LoVo (cell line): ENCODE measurements at regions not wholly inside any gene's neighbourhood (a gene's known extent, or its start where the extent isn't known, plus 50 kb on each side); places are given as distances from the start of the nearest gene placed in this dataset.
A peak's percentile ranks its signal among the peaks of the same experiment; 100 is the strongest.

ENCODE experiments used
- DNase-seq: peaks from one replicate; pipeline ENCODE4 v3.0.0-alpha.2; 2016; ENCODE audit warnings: low spot score

GRCh38 chrY:8393246-8393645 is 944.0 kb upstream of the TSPY4 start:
- no peak for DNase-seq

DNA sequence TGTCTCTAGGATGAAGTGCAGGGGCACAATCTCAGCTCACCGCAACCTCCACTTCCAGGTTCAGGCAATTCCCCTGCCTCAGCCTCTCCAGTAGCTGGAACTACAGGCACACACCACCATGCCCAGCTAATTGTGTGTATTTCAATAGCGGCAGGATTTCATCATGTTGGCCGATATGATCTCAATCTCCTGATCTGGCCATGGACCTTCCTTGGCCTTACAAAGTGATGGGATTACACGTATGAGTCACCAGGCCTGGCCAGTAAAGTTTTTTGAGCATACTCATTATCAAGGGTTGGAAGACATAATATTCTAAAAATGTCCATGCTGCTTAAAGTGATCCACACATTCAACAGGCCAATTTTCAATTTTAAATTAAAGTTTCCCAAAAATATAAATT is 914.4 kb upstream of the TSPY4 start:
- no peak for DNase-seq

- DNase-seq = no peak
Measured at GRCh38 chrY:8426433-8426832, 910.8 kb upstream of the TSPY4 start.

DNA sequence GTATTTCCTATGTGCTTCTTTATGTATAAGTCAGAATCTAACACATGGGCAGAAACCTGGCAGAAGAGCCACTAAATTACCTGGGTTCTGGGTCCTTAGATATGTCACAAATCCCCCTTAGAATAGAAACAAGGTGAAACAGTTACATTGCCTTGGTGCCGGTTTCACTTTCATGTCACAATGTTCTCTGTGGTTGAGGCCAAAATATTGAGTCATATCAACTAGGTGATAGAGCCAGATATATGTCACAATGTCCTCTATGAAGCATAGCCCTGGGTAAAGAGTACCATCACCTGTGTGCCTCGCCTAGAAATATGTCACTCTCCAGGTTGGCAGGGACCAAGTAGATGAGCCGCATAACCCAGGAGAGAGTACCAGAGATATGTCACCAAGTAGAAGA is 899.8 kb upstream of the TSPY4 start:
- no peak for DNase-seq

GRCh38 chrY:8442097-8442496 is 895.2 kb upstream of the TSPY4 start:
- no peak for DNase-seq

- no peak for DNase-seq
Measured at GRCh38 chrY:8452963-8453362, 884.3 kb upstream of the TSPY4 start.

DNA sequence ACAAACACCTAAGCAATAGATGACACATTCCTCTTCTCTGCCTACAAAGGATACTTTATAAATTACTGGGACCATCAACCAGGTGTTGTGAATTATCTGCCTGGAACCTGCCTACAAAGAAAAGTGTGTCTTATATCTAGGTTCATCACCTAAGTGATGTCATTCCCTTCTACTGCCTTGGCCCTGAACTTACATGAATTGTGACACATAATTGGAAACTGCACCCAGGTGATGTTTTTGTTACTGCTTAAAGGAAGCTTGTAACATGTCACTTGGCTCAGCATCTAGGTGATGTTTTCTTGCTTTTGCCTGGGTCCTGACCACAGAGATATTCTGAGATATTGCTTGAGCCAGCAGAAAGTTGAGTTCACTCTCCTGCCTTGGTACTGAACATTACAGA is 870.5 kb upstream of the TSPY4 start:
- no peak for DNase-seq

- DNase-seq = no peak
Measured at GRCh38 chrY:8470249-8470648, 867.0 kb upstream of the TSPY4 start.

DNA sequence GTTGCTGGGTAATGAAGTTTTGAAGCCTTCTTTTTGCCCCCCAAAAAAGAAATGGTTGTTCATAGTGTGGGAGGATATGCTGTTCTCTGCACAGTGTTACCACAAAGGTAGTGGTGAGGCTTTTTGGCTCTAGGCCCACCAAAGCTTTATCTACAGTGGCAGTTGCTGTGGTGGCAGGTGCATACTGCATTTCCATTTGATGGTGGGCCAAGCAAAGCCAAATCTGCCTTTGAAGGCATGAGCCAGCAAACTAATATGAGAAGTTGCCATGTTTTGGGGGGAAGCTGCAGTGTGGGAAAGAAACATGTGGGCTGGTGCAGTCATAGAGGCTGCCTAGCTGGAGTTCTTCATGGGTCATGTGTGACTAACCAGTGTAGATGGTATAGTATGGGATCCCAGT is 858.1 kb upstream of the TSPY4 start:
- no peak for DNase-seq

DNA sequence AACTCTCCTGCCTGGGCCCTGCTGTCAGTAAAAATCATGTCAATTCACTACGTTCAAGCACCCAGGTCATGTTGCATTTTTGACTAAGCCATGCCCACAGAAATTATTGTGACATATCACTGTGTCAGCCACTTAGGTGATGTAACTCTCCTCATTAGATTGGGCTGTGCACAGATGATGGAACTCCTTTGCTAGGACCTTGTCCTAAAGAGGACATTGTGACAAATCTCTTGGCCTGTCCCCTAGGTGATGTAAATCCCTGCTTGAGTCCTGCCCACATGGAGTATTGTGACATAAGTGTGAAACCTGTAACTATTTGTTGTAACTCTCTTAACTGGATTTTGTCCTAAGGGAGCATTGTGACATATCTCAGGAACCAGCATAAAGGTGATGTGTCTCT is 848.3 kb upstream of the TSPY4 start:
- no peak for DNase-seq

DNA sequence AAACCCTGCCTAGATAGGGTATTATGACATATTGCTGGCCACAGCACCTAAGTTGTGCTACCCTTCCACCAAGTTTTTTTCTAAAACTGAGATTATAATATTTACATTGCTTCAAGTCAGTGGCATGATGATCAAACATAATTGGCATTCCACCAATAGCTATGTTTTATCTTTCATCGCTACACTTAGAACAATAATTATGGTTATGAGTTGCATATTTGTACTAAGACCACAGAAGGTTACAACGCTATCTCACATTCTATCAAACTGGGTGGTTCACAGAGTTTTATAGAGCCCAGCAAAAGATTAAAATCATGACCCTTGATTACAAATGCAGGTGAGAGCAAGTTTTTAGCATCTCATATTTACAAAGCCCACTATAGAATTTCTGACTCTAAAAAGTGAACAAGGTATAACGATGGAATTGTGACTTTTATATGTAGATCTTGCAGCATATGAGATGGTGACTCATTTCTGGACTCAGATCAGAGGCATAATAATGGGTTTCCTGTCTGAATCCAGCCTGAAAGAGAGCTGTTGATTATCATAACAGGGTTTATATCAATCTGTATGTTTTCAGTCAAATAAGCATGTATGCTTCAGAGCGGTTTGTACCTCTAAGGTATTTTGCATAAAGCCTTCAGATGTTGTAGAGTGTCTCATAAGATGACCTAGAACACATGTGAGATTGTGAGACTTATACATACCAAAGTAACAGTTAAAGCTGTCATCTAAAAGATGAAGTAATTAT is 847.2 kb upstream of the TSPY4 start:
- DNase-seq = peak; percentile 30

DNA sequence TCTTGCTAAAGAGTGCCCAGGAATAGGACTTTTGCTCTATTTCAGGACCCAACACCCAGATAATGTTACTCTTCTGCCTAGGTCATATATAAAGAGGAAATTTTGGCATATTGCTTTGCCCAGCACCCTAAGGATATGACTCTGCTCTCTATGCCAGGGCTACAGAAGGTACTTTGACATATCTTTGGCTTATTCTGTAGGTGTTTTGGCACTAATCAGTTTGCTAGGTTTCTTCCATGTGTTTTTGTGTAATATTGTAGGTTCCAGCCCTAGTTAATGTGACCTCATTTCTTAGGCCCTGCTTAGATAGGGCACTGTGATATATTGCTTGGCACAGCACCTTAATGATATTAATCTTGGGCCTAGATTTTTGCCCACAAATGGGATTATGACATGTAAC is 842.9 kb upstream of the TSPY4 start:
- no peak for DNase-seq

GRCh38 chrY:8495243-8495642 is 842.0 kb upstream of the TSPY4 start:
- no peak for DNase-seq

- no peak for DNase-seq
Measured at GRCh38 chrY:8500888-8501287, 836.4 kb upstream of the TSPY4 start.

- no peak for DNase-seq
Measured at GRCh38 chrY:8533468-8533867, 803.8 kb upstream of the TSPY4 start.

GRCh38 chrY:8535704-8536103 is 801.6 kb upstream of the TSPY4 start:
- DNase-seq = no peak

- no peak for DNase-seq
Measured at GRCh38 chrY:8536277-8536676, 801.0 kb upstream of the TSPY4 start.

- no peak for DNase-seq
Measured at GRCh38 chrY:8541306-8541705, 796.0 kb upstream of the TSPY4 start.

DNA sequence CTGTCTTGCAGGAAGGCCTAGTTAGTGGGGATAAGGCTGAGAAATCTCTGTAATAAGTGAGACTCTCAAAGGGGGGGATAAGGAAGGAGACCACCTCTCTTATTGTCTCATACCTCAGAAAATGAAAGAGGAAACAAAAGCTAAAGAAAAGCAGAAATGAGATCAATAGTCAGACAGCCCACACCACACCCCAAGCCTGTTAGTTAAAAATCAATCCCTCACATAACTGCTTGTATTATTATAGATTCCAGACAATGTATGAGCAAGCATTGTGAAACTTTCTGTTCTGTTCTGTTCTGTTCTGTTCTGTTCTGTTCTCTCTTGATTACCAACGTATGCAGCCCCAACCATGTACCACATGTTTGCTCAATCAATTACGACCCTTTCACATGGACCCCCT is 792.5 kb upstream of the TSPY4 start:
- DNase-seq = no peak

DNA sequence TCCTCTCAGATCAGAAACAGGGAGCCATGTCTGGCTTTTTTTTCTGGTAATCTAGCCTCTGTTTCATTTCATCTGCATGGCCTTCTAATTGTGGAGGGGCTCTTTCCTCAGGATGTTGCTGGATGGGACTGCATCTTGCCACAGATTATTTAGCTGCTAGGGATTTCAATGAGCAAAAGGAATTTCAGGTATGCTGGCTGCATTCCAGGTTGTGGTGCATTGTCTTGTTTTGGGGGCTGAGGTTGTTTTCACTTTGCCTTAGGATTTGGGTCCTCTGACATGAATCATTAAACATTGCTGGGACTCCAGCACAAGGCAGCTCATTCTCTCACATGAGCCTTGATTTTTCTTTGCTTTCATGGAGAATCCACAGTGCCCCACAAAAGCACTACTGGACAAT is 789.3 kb upstream of the TSPY4 start:
- no peak for DNase-seq

- no peak for DNase-seq
Measured at GRCh38 chrY:8551323-8551722, 785.9 kb upstream of the TSPY4 start.

- DNase-seq = no peak
Measured at GRCh38 chrY:8552168-8552805, 785.0 kb upstream of the TSPY4 start.

GRCh38 chrY:8553614-8554013 is 783.6 kb upstream of the TSPY4 start:
- no peak for DNase-seq

DNA sequence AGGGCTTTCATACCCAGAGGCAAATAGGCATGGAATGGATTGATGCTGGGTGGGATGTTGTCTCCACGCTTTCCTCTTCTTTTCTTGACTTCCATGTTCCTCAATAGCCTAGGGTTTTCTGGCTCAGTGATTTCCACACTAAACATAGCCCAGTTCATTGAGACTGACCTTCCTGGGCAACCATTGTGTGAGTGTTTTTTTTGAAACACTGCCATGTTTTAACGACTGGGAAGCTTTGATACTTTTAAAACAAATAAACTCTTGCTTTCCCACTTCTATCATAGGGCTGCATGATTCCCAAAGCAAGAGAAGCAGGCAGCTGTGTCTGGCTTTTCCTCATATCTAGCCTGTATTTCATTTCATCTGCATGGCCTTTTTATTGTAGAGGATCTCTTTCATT is 775.9 kb upstream of the TSPY4 start:
- no peak for DNase-seq
